OCI-LY7 (cell line): ENCODE measurements at regions not wholly inside any gene's neighbourhood (a gene's known extent, or its start where the extent isn't known, plus 50 kb on each side); places are given as distances from the start of the nearest gene placed in this dataset.

Source experiments
- BruUV-seq: library from RNA; stranded (reverse); fragments of 400-500 nt; replicated peaks from 2 replicates; lab custom pipeline; 2021; lab: Mats Ljungman, UMichigan
- CTCF ChIA-PET: fragments of 300-600 bp; sonication (Branson Sonifier 250); formaldehyde crosslinking; loops from one replicate; lab custom pipeline; 2022; ENCODE audit warnings: antibody characterized with exemption; ENCODE audit not compliant: unreplicated experiment; lab: Charles Lee
- POLR2A ChIA-PET: fragments of 300-600 bp; sonication (Branson Sonifier 250); formaldehyde crosslinking; loops from one replicate; lab custom pipeline; 2022; ENCODE audit warnings: antibody characterized with exemption; lab: Charles Lee
- DNase-seq: peaks from one replicate; pipeline ENCODE4 v3.0.0-alpha.2; 2015; ENCODE audit warnings: low spot score
- H2AFZ ChIP-seq: fragments of 200-600 bp; sonication (generic), shearing (Covaris generic); 2 replicates; pipeline ENCODE4 v1.6.1; 2014; ENCODE audit warnings: mild to moderate bottlenecking, antibody characterized with exemption, low read length, moderate library complexity
- H3K27ac ChIP-seq: fragments of 200-600 bp; sonication (generic); 2 replicates; pipeline ENCODE4 v1.5.1; 2014; ENCODE audit warnings: mixed run types, low read depth, mild to moderate bottlenecking, moderate library complexity, low read length, inconsistent platforms; ENCODE audit not compliant: poor library complexity, severe bottlenecking
- H3K36me3 ChIP-seq: fragments of 200-600 bp; sonication (generic); 2 replicates; pipeline ENCODE4 v1.6.1; 2014; ENCODE audit warnings: mild to moderate bottlenecking, antibody characterized with exemption, low read length, moderate library complexity, mixed read lengths; ENCODE audit not compliant: insufficient read depth
- H3K4me1 ChIP-seq: fragments of 200-600 bp; sonication (generic); 2 replicates; pipeline ENCODE4 v1.5.1; 2014; ENCODE audit warnings: mild to moderate bottlenecking, low read length; ENCODE audit not compliant: insufficient read depth, poor library complexity, severe bottlenecking
- H3K4me2 ChIP-seq: fragments of 200-600 bp; sonication (generic); 2 replicates; pipeline ENCODE4 v1.6.1; 2014; ENCODE audit warnings: mild to moderate bottlenecking, low read length
- H3K4me3 ChIP-seq: fragments of 200-600 bp; sonication (generic); 2 replicates; pipeline ENCODE4 v1.5.1; 2014; ENCODE audit warnings: mild to moderate bottlenecking, low read depth, low read length; ENCODE audit not compliant: poor library complexity, severe bottlenecking
- H3K79me2 ChIP-seq: fragments of 200-600 bp; sonication (generic); 2 replicates; pipeline ENCODE4 v1.6.1; 2016; ENCODE audit warnings: low read depth, mild to moderate bottlenecking, low read length, moderate library complexity, mixed read lengths; ENCODE audit not compliant: insufficient read depth
- H3K9me2 ChIP-seq: fragments of 200-600 bp; sonication (generic); 2 replicates; pipeline ENCODE4 v1.6.1; 2016; ENCODE audit warnings: mild to moderate bottlenecking, low read length, mixed read lengths; ENCODE audit not compliant: insufficient read depth
- H3K9me3 ChIP-seq: fragments of 200-600 bp; sonication (generic); 2 replicates; pipeline ENCODE4 v1.6.1; 2014; ENCODE audit warnings: mild to moderate bottlenecking, mixed run types, low read length, mixed read lengths
- H4K20me1 ChIP-seq: fragments of 200-600 bp; sonication (generic); 2 replicates; pipeline ENCODE4 v1.6.1; 2014; ENCODE audit warnings: mild to moderate bottlenecking, antibody characterized with exemption, low read length, moderate library complexity, mixed read lengths; ENCODE audit not compliant: insufficient read depth
- EZH2phosphoT487 ChIP-seq: fragments of 200-600 bp; sonication (generic); IDR thresholded peaks from 2 replicates; pipeline ENCODE4 v1.6.1; 2018; ENCODE audit warnings: low read depth, borderline replicate concordance, mild to moderate bottlenecking, mixed run types, antibody characterized with exemption, low read length, moderate library complexity, mixed read lengths
- intact Hi-C: fragments of 100-400 bp; cut with micrococcal nuclease; formaldehyde crosslinking; loops from one replicate; pipeline ENCODE4 v1.10.0; 2022; ENCODE audit not compliant: unreplicated experiment
- TF ChIP-seq, protein P1 (sequence below): fragments of 200-600 bp; sonication (generic); conservative IDR thresholded peaks from 2 replicates; pipeline ENCODE4 v1.5.1; 2014; ENCODE audit warnings: mild to moderate bottlenecking, antibody characterized with exemption, low read length, moderate library complexity, mixed read lengths

- Histone ChIP-seq H3K36me3 (no peaks in the 10 kb centered on the region), H3K9me2 (no peaks in the 10 kb centered on the region), H3K4me3 (no peak overlapping the region), H2AFZ (no peak overlapping the region), H3K4me1 (no peaks in the 10 kb centered on the region), H3K4me2 (no peak overlapping the region), H3K27ac (no peak overlapping the region), H3K79me2 (no peaks in the 10 kb centered on the region), H3K9me3 (no peaks in the 10 kb centered on the region), H4K20me1 (no peaks in the 10 kb centered on the region)
- ChIA-PET CTCF (no interaction called here), POLR2A (interaction anchor here (0.7 kb wide), 1 partner anchor 946 kb away, joined by 3 read pairs; no protein-coding TSS in a partner anchor)
- TF ChIP-seq EZH2phosphoT487 = no peak
- TF ChIP-seq, protein P1, sequence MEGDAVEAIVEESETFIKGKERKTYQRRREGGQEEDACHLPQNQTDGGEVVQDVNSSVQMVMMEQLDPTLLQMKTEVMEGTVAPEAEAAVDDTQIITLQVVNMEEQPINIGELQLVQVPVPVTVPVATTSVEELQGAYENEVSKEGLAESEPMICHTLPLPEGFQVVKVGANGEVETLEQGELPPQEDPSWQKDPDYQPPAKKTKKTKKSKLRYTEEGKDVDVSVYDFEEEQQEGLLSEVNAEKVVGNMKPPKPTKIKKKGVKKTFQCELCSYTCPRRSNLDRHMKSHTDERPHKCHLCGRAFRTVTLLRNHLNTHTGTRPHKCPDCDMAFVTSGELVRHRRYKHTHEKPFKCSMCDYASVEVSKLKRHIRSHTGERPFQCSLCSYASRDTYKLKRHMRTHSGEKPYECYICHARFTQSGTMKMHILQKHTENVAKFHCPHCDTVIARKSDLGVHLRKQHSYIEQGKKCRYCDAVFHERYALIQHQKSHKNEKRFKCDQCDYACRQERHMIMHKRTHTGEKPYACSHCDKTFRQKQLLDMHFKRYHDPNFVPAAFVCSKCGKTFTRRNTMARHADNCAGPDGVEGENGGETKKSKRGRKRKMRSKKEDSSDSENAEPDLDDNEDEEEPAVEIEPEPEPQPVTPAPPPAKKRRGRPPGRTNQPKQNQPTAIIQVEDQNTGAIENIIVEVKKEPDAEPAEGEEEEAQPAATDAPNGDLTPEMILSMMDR = no peak
- no peak for DNase-seq
- intact Hi-C loops = no loop called here
- no TSS peak for BruUV-seq
These were observed 217.6 kb downstream of the LTN1 start for GRCh38 chr21:28775071-28775470.

DNA sequence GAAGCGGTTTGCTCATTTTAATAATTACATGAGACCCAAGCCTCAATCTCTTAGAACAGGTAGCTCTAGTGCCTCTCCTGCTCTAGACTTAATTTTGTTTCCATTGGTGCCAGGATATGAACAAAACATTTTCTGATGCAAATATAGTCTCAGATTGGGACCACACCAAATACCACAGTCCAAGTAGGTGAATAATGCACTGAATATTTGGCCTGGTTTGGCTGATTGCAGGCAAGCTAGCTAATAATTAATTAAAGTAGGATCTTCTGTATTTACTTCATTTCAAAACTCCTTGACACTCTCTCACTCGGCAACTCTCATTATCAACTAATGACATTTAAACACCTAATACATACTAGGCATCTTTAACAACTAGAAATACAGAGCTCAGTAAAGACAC lies 219.6 kb downstream of the LTN1 start:
- ChIA-PET CTCF (no interaction called here), POLR2A (interaction anchor here (0.6 kb wide), 1 partner anchor 385 kb away, joined by 3 read pairs; no protein-coding TSS in a partner anchor)
- Histone ChIP-seq H3K36me3 (no peaks in the 10 kb centered on the region), H3K79me2 (no peaks in the 10 kb centered on the region), H3K27ac (no peak overlapping the region), H3K4me1 (no peaks in the 10 kb centered on the region), H3K4me2 (no peak overlapping the region), H3K9me2 (no peaks in the 10 kb centered on the region), H2AFZ (no peak overlapping the region), H3K4me3 (no peak overlapping the region), H4K20me1 (no peaks in the 10 kb centered on the region), H3K9me3 (no peaks in the 10 kb centered on the region)
- no TSS peak for BruUV-seq
- no peak for DNase-seq
- TF ChIP-seq, protein P1 = no peak
- TF ChIP-seq EZH2phosphoT487 = no peak
- intact Hi-C loops = no loop called here

DNA sequence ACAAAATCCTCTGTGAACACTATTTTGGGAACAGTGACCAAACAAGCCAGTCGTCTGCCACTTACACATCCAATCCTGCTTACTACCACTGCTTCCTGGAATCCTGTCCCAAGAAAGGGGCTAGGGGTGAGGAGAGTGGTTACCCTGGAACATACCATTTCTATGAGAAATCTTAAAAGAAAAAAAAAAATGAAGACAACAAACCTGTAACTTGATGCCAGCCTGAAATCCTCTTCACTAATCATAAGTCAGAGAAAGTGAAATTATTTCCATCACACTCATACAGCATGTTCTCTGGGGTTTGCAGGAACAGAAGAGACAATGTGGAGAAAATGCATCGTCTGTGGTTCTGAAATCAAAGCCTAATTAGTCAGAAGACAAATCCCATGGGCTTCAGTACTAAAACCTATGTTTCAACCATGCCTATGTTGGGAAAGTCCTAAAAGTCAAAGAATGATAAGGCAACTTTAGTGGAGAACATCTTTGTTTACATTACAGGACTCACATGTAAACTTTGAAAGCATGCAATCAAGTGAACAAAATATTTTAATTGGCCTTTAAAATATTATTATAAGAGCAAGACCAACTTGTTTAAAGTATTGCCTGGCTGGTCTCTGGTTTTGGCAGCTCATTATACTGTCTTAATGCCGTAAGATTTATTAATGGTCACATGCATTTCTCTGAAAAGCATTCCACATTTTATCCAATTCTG lies 220.7 kb downstream of the LTN1 start:
- H3K27ac ChIP-seq = no peak overlapping the region
- POLR2A ChIA-PET = interaction anchor here (0.7 kb wide), 1 partner anchor 17 kb away, joined by 3 read pairs; no protein-coding TSS in a partner anchor
- BruUV-seq = no TSS peak

More for the DNA sequence above, 220.7 kb downstream of the LTN1 start:
- no peak overlapping the region for H3K4me3 ChIP-seq
- H3K36me3 ChIP-seq = no peaks in the 10 kb centered on the region
- no peaks in the 10 kb centered on the region for H3K4me1 ChIP-seq
- no peaks in the 10 kb centered on the region for H3K9me3 ChIP-seq
- no peaks in the 10 kb centered on the region for H3K9me2 ChIP-seq
- intact Hi-C loops = no loop called here
- H4K20me1 ChIP-seq = no peaks in the 10 kb centered on the region
- H2AFZ ChIP-seq = no peak overlapping the region
- CTCF ChIA-PET = interaction anchor here (0.6 kb wide), 1 partner anchor 1267 kb away, joined by 7 read pairs; no protein-coding TSS in a partner anchor
- H3K4me2 ChIP-seq = no peak overlapping the region
- DNase-seq = no peak
- no peaks in the 10 kb centered on the region for H3K79me2 ChIP-seq
- TF ChIP-seq, protein P1 = no peak
- no peak for TF ChIP-seq EZH2phosphoT487
